ENCODE measurements at regions not wholly inside any gene's neighbourhood (a gene's known extent, or its start where the extent isn't known, plus 50 kb on each side); places are given as distances from the start of the nearest gene placed in this dataset.

DNA sequence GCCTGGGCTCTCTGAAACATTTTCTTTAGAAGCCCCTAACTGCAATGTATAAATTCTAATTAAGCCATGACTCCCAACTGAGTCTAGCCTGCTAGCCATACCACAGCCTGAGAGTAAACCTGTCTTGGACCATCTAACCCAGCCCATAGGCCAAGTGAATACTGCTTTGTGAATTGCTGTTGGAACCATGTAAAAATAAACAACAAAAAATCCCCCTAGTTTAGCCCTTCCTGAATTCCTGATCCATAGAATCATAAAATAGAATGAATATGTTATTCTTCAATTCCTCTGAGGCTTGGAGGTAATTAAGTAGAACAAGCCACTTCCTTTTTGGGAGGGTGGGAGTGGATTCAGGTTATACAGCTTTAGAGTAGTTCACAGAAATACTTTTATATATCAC lies 1496.4 kb downstream of the MRPL39 start:
- Histone ChIP-seq H3K36me3 (no peaks in the 10 kb centered on the region), H3K27me3 (no peaks in the 10 kb centered on the region), H3K4me1 (no peaks in the 10 kb centered on the region), H3K27ac (no peak overlapping the region), H3K9me3 (no peaks in the 10 kb centered on the region), H3K4me3 (no peak overlapping the region)
- TF ChIP-seq POLR2A (IDR thresholded peaks at IDR 0.05): no peak
- no peak for TF ChIP-seq POLR2AphosphoS5 (IDR thresholded peaks at IDR 0.05)
- no peak for TF ChIP-seq EP300 (IDR thresholded peaks at IDR 0.05)
- TF ChIP-seq, protein P1, sequence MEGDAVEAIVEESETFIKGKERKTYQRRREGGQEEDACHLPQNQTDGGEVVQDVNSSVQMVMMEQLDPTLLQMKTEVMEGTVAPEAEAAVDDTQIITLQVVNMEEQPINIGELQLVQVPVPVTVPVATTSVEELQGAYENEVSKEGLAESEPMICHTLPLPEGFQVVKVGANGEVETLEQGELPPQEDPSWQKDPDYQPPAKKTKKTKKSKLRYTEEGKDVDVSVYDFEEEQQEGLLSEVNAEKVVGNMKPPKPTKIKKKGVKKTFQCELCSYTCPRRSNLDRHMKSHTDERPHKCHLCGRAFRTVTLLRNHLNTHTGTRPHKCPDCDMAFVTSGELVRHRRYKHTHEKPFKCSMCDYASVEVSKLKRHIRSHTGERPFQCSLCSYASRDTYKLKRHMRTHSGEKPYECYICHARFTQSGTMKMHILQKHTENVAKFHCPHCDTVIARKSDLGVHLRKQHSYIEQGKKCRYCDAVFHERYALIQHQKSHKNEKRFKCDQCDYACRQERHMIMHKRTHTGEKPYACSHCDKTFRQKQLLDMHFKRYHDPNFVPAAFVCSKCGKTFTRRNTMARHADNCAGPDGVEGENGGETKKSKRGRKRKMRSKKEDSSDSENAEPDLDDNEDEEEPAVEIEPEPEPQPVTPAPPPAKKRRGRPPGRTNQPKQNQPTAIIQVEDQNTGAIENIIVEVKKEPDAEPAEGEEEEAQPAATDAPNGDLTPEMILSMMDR (IDR thresholded peaks at IDR 0.05): no peak
- no peak for DNase-seq
- ATAC-seq (ENCODE audit: low FRiP score in 2 of 2): no peak

DNA sequence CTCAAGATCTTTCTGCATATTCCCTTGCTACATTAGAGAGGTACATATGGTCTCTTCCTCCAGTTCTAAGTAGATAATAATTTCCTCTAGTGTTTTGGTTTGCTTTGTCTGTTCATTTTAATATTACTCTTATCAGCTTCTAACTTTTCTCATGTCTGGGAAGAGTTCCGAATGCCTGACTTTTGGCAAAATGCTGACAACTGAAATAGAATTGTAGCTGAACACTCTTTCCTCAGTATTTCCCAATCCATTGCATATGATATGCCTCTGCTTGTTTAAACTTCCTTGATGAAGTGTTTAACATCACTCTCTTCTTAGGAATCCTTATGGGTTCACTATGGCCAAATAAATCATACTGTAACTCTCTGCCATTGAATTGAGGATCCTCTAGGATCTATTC lies 1510.1 kb downstream of the MRPL39 start:
- H3K27ac ChIP-seq: no peak overlapping the region
- DNase-seq (no peak), ATAC-seq (ENCODE audit: low FRiP score in 2 of 2) (no peak)
- no peaks in the 10 kb centered on the region for H3K4me1 ChIP-seq
- no peak overlapping the region for H3K4me3 ChIP-seq
- H3K27me3 ChIP-seq: no peaks in the 10 kb centered on the region
- H3K36me3 ChIP-seq: no peaks in the 10 kb centered on the region
- no peak for TF ChIP-seq POLR2AphosphoS5 (IDR thresholded peaks at IDR 0.05)
- TF ChIP-seq EP300 (IDR thresholded peaks at IDR 0.05): no peak
- TF ChIP-seq, protein P1 (IDR thresholded peaks at IDR 0.05): no peak
- TF ChIP-seq POLR2A (IDR thresholded peaks at IDR 0.05): no peak
- 0% methylated on average over 1 of the region's 1 CpG for WGBS, 2 donors
- H3K9me3 ChIP-seq: no peaks in the 10 kb centered on the region

DNA sequence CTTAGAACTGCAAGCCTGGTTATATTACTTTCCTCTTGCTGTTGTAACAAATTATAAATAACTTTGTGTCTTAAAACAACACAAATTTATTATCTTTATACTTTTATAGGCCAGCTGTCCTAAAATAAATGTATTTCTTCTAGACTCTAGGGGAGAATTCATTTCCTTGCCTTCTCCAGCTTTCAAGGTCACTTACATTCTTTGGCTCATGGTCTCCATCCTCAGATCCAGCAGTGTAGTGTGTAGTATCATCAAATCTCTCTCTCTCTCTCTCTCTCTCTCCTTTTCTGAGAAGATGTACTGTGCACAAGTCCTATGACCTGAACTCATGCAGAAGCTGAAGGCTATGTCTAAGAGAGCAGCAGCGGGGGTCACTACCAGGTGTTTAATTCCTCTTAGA lies 1510.6 kb downstream of the MRPL39 start:
- TF ChIP-seq, protein P1 (IDR thresholded peaks at IDR 0.05): no peak
- no peak for TF ChIP-seq POLR2A (IDR thresholded peaks at IDR 0.05)
- no peak for TF ChIP-seq POLR2AphosphoS5 (IDR thresholded peaks at IDR 0.05)
- TF ChIP-seq EP300 (IDR thresholded peaks at IDR 0.05): no peak
- no peak for DNase-seq
- no peak overlapping the region for H3K4me3 ChIP-seq
- H3K4me1 ChIP-seq: no peaks in the 10 kb centered on the region
- ATAC-seq (ENCODE audit: low FRiP score in 2 of 2): no peak
- no peaks in the 10 kb centered on the region for H3K27me3 ChIP-seq
- no peaks in the 10 kb centered on the region for H3K36me3 ChIP-seq
- no peaks in the 10 kb centered on the region for H3K9me3 ChIP-seq
- H3K27ac ChIP-seq: no peak overlapping the region
- 69 to 90% methylated on average over 1 of the region's 1 CpG for WGBS, 2 donors

DNA sequence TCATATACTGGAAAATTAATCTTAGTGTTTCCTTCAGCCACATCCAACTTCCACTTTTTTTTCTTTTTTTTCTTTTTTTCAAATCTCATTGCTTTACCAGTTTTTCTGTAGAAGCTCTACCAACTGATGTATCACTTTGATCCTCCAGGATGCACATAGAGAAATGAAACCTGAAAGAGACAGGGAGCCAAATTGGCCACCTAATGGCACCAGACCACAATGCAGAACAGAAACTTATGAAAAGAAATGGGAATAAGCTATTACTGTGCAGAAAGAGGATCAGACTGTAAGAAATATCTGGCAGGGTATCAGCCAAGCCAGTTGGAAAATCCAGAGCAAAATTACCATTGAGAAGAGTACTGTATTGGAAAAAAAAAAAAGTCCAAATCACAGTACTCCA lies 1514.2 kb downstream of the MRPL39 start:
- Histone ChIP-seq H3K27ac (no peak overlapping the region), H3K4me1 (no peaks in the 10 kb centered on the region), H3K9me3 (no peaks in the 10 kb centered on the region), H3K36me3 (no peaks in the 10 kb centered on the region), H3K27me3 (no peaks in the 10 kb centered on the region), H3K4me3 (no peak overlapping the region)
- ATAC-seq (ENCODE audit: low FRiP score in 2 of 2): no peak
- no peak for DNase-seq
- TF ChIP-seq EP300 (IDR thresholded peaks at IDR 0.05) (no peak), POLR2A (IDR thresholded peaks at IDR 0.05) (no peak), POLR2AphosphoS5 (IDR thresholded peaks at IDR 0.05) (no peak)
- TF ChIP-seq, protein P1 (IDR thresholded peaks at IDR 0.05): no peak

DNA sequence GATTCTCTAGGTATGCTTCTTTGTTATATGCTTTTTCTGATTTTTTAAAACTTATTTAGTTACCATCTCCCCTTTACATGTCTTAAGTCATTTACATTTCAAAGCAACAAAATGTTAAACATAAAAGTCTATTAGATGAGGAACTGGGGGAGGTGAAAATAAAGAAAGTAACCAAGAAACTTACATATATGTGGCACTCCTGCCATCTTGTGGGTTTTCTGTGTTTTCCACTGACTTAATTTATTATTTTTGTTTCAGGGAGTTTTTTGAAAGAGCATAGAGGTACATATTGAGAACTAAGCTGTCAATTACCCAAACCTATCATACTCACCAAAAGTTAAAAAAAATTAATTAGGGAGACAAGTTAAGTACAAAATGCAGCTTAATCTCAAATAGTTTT lies 1531.1 kb downstream of the MRPL39 start:
- DNase-seq (no peak), ATAC-seq (ENCODE audit: low FRiP score in 2 of 2) (no peak)
- H3K4me3 ChIP-seq: no peak overlapping the region
- H3K27ac ChIP-seq: no peak overlapping the region
- H3K9me3 ChIP-seq: peaks cover 0 to 6% (median 2%) of the 10 kb centered on the region in 4 donors
- H3K36me3 ChIP-seq: no peaks in the 10 kb centered on the region
- TF ChIP-seq POLR2A (IDR thresholded peaks at IDR 0.05): no peak
- TF ChIP-seq POLR2AphosphoS5 (IDR thresholded peaks at IDR 0.05): no peak
- TF ChIP-seq EP300 (IDR thresholded peaks at IDR 0.05): no peak
- TF ChIP-seq, protein P1 (IDR thresholded peaks at IDR 0.05): no peak
- no peaks in the 10 kb centered on the region for H3K27me3 ChIP-seq
- no peaks in the 10 kb centered on the region for H3K4me1 ChIP-seq
